HEK293 (cell line): ENCODE measurements at regions not wholly inside any gene's neighbourhood (a gene's known extent, or its start where the extent isn't known, plus 50 kb on each side); places are given as distances from the start of the nearest gene placed in this dataset.

Experiments
- CTCF ChIA-PET: fragments of 350-600 bp; formaldehyde crosslinking; extraction: SDS; loops from one replicate; lab custom pipeline; 2021; ENCODE audit warnings: antibody characterized with exemption; lab: Yijun Ruan, JAX
- POLR2A ChIA-PET: fragments of 300-600 bp; formaldehyde crosslinking; extraction: SDS; loops from one replicate; lab custom pipeline; 2020; ENCODE audit warnings: antibody characterized with exemption, inconsistent platforms; lab: Yijun Ruan, JAX
- H3K27ac ChIP-seq: fragments of 200-500 bp; sonication (Bioruptor generic); 2 replicates; pipeline ENCODE4 v1.5.1; 2014; ENCODE audit warnings: low read depth, low read length, control low read depth, inconsistent platforms; ENCODE audit errors: extremely low read depth
- H3K36me3 ChIP-seq, 2 experiments: fragments of 200-500 bp in 1 of 2; sonication (Bioruptor generic) in 1 of 2; 1 replicate in 1 of 2; 2 replicates in 1 of 2; pipeline ENCODE4 v1.5.1; 2014 to 2017; ENCODE audit warnings: inconsistent platforms in 2 of 2, low read length in 2 of 2; ENCODE audit not compliant: control insufficient read depth in 2 of 2, insufficient read depth in 1 of 2
- H3K4me1 ChIP-seq: fragments of 200-500 bp; sonication (Bioruptor generic); 2 replicates; pipeline ENCODE4 v1.5.1; 2014; ENCODE audit warnings: mild to moderate bottlenecking, low read length, inconsistent platforms; ENCODE audit not compliant: control insufficient read depth, insufficient read depth
- H3K4me3 ChIP-seq: 2 replicates; pipeline ENCODE4 v1.5.1; 2011; ENCODE audit warnings: low read depth, mild to moderate bottlenecking, control low read depth, low read length, moderate library complexity
- H3K9me3 ChIP-seq: fragments of 200-500 bp; sonication (Bioruptor generic); 2 replicates; pipeline ENCODE4 v1.5.1; 2014; ENCODE audit warnings: low read depth, low read length, inconsistent platforms; ENCODE audit not compliant: control insufficient read depth, insufficient read depth
- FEZF1 ChIP-seq: fragments of 450-650 bp; formaldehyde crosslinking; IDR thresholded peaks from 2 replicates; pipeline ENCODE4 v1.5.1; 2016; ENCODE audit warnings: missing biosample characterization, missing genetic modification characterization
- GLI4 ChIP-seq: fragments of 450-650 bp; formaldehyde crosslinking; IDR thresholded peaks from 2 replicates; pipeline ENCODE4 v1.5.1; 2016; ENCODE audit warnings: missing biosample characterization, missing genetic modification characterization
- HIC1 ChIP-seq: fragments of 450-650 bp; formaldehyde crosslinking; IDR thresholded peaks from 2 replicates; pipeline ENCODE4 v1.5.1; 2016; ENCODE audit warnings: missing biosample characterization, missing genetic modification characterization
- KLF1 ChIP-seq: fragments of 450-650 bp; formaldehyde crosslinking; IDR thresholded peaks from 2 replicates; pipeline ENCODE4 v1.5.1; 2016; ENCODE audit warnings: missing biosample characterization, missing genetic modification characterization
- KLF16 ChIP-seq: fragments of 450-650 bp; formaldehyde crosslinking; IDR thresholded peaks from 2 replicates; pipeline ENCODE4 v1.5.1; 2017; ENCODE audit warnings: missing biosample characterization, missing genetic modification characterization
- MYNN ChIP-seq: fragments of 450-650 bp; formaldehyde crosslinking; IDR thresholded peaks from 2 replicates; pipeline ENCODE4 v1.5.1; 2016; ENCODE audit warnings: missing biosample characterization, missing genetic modification characterization, borderline replicate concordance
- SP2 ChIP-seq: fragments of 450-650 bp; formaldehyde crosslinking; IDR thresholded peaks from 2 replicates; pipeline ENCODE4 v1.5.1; 2016; ENCODE audit warnings: missing biosample characterization, missing genetic modification characterization
- ZBTB20 ChIP-seq: fragments of 450-650 bp; formaldehyde crosslinking; IDR thresholded peaks from 2 replicates; pipeline ENCODE4 v1.5.1; 2016; ENCODE audit warnings: missing biosample characterization, missing genetic modification characterization
- ZBTB26 ChIP-seq: fragments of 450-650 bp; formaldehyde crosslinking; optimal IDR thresholded peaks from 2 replicates; pipeline ENCODE3; 2016; ENCODE audit warnings: missing biosample characterization, mild to moderate bottlenecking, missing genetic modification characterization
- ZEB2 ChIP-seq: fragments of 450-650 bp; formaldehyde crosslinking; IDR thresholded peaks from 2 replicates; pipeline ENCODE4 v1.5.1; 2016; ENCODE audit warnings: missing biosample characterization, missing genetic modification characterization
- ZFP69B ChIP-seq: fragments of 450-650 bp; formaldehyde crosslinking; IDR thresholded peaks from 2 replicates; pipeline ENCODE4 v1.5.1; 2016; ENCODE audit warnings: missing biosample characterization, missing genetic modification characterization
- ZNF146 ChIP-seq: fragments of 450-650 bp; formaldehyde crosslinking; IDR thresholded peaks from 2 replicates; pipeline ENCODE4 v1.5.1; 2016; ENCODE audit warnings: missing biosample characterization, missing genetic modification characterization
- ZNF2 ChIP-seq: fragments of 450-650 bp; formaldehyde crosslinking; IDR thresholded peaks from 2 replicates; pipeline ENCODE4 v1.5.1; 2016; ENCODE audit warnings: missing biosample characterization, missing genetic modification characterization
- ZNF391 ChIP-seq: fragments of 450-650 bp; formaldehyde crosslinking; IDR thresholded peaks from 2 replicates; pipeline ENCODE4 v1.5.1; 2016; ENCODE audit warnings: low read depth, missing biosample characterization, missing genetic modification characterization, borderline replicate concordance
- ZNF473 ChIP-seq: fragments of 450-650 bp; formaldehyde crosslinking; IDR thresholded peaks from 2 replicates; pipeline ENCODE4 v1.5.1; 2017; ENCODE audit warnings: missing biosample characterization, missing genetic modification characterization
- ZNF530 ChIP-seq: fragments of 450-650 bp; formaldehyde crosslinking; IDR thresholded peaks from 2 replicates; pipeline ENCODE4 v1.5.1; 2016; ENCODE audit warnings: low read depth, missing biosample characterization, missing genetic modification characterization
- ZNF548 ChIP-seq: fragments of 450-650 bp; formaldehyde crosslinking; IDR thresholded peaks from 2 replicates; pipeline ENCODE4 v1.5.1; 2016; ENCODE audit warnings: missing biosample characterization, missing genetic modification characterization
- ZNF621 ChIP-seq: fragments of 450-650 bp; formaldehyde crosslinking; IDR thresholded peaks from 2 replicates; pipeline ENCODE4 v1.5.1; 2017; ENCODE audit warnings: missing biosample characterization, missing genetic modification characterization
- ZNF623 ChIP-seq: fragments of 450-650 bp; formaldehyde crosslinking; IDR thresholded peaks from 2 replicates; pipeline ENCODE4 v1.5.1; 2016; ENCODE audit warnings: missing biosample characterization, missing genetic modification characterization
- ZNF626 ChIP-seq: fragments of 450-650 bp; sonication (Bioruptor Pico); formaldehyde crosslinking; IDR thresholded peaks from 2 replicates; pipeline ENCODE4 v1.5.1; 2018; ENCODE audit warnings: missing biosample characterization, missing genetic modification characterization, inconsistent platforms
- ZNF701 ChIP-seq: fragments of 450-650 bp; formaldehyde crosslinking; IDR thresholded peaks from 2 replicates; pipeline ENCODE4 v1.5.1; 2016; ENCODE audit warnings: missing biosample characterization, missing genetic modification characterization
- ZNF837 ChIP-seq: fragments of 450-650 bp; formaldehyde crosslinking; IDR thresholded peaks from 2 replicates; pipeline ENCODE4 v1.5.1; 2016; ENCODE audit warnings: missing biosample characterization, missing genetic modification characterization
- TF ChIP-seq, protein P1 (sequence below): fragments of 450-650 bp; formaldehyde crosslinking; IDR thresholded peaks from 2 replicates; pipeline ENCODE4 v1.5.0; 2017; ENCODE audit warnings: missing biosample characterization, missing genetic modification characterization, borderline replicate concordance
- TF ChIP-seq, protein P2 (sequence below): fragments of 450-650 bp; formaldehyde crosslinking; IDR thresholded peaks from 2 replicates; pipeline ENCODE4 v1.5.1; 2017; ENCODE audit warnings: missing biosample characterization, missing genetic modification characterization
- TF ChIP-seq, protein P3 (sequence below): fragments of 450-650 bp; formaldehyde crosslinking; IDR thresholded peaks from 2 replicates; pipeline ENCODE4 v1.5.1; 2017; ENCODE audit warnings: missing biosample characterization, mild to moderate bottlenecking, missing genetic modification characterization, moderate library complexity
- TF ChIP-seq, protein P4 (sequence below): fragments of 450-650 bp; formaldehyde crosslinking; IDR thresholded peaks from 2 replicates; pipeline ENCODE4 v1.5.1; 2016; ENCODE audit warnings: missing biosample characterization, missing genetic modification characterization

GRCh38 chr3:27043328-27043955 lies 325.7 kb downstream of the NEK10 start:
- Histone ChIP-seq H3K9me3 (no peaks in the 10 kb centered on the region), H3K4me1 (no peaks in the 10 kb centered on the region), H3K4me3 (no peak overlapping the region), H3K27ac (no peak overlapping the region), H3K36me3 (no peaks in the 10 kb centered on the region)
- POLR2A ChIA-PET: no interaction called here
- CTCF ChIA-PET: no interaction called here
- TF ChIP-seq ZNF391 (tag by site-specific recombination) (no peak), KLF16 (no peak), ZNF621 (tag by site-specific recombination) (no peak), ZNF548 (tag by site-specific recombination) (no peak), ZFP69B (tag by site-specific recombination) (no peak), ZNF623 (tag by site-specific recombination) (no peak), ZNF530 (no peak), GLI4 (tag by site-specific recombination) (no peak)
- TF ChIP-seq, protein P1, sequence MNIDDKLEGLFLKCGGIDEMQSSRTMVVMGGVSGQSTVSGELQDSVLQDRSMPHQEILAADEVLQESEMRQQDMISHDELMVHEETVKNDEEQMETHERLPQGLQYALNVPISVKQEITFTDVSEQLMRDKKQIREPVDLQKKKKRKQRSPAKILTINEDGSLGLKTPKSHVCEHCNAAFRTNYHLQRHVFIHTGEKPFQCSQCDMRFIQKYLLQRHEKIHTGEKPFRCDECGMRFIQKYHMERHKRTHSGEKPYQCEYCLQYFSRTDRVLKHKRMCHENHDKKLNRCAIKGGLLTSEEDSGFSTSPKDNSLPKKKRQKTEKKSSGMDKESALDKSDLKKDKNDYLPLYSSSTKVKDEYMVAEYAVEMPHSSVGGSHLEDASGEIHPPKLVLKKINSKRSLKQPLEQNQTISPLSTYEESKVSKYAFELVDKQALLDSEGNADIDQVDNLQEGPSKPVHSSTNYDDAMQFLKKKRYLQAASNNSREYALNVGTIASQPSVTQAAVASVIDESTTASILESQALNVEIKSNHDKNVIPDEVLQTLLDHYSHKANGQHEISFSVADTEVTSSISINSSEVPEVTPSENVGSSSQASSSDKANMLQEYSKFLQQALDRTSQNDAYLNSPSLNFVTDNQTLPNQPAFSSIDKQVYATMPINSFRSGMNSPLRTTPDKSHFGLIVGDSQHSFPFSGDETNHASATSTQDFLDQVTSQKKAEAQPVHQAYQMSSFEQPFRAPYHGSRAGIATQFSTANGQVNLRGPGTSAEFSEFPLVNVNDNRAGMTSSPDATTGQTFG (tag by site-specific recombination): no peak
- TF ChIP-seq, protein P2, sequence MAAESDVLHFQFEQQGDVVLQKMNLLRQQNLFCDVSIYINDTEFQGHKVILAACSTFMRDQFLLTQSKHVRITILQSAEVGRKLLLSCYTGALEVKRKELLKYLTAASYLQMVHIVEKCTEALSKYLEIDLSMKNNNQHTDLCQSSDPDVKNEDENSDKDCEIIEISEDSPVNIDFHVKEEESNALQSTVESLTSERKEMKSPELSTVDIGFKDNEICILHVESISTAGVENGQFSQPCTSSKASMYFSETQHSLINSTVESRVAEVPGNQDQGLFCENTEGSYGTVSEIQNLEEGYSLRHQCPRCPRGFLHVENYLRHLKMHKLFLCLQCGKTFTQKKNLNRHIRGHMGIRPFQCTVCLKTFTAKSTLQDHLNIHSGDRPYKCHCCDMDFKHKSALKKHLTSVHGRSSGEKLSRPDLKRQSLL (tag by site-specific recombination): no peak

DNA sequence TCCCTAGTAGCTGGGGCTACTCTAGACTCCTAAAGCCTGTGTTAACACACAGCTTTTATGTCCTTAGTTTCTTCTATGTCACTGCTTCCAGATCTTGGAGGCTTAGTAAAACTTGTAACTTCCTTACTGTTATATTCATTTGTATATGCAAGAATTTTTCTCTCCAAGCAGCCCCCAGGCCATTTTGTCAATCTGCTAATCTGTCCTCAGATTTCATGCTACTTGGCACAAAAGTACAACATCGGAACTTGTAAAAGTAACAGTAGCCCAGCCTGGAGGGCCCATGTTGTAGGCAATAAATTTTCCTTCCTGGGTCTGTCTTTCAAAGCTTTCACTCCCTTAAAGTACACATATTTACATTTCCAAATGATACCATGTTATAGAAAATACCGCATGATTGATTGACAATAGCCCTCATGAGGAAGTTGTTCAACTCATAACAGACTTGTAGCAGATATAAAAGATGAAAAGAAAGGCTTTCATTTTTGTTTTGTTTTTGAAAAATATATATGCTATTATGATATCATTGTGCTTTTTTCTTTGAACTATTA lies 324.2 kb downstream of the NEK10 start:
- POLR2A ChIA-PET: no interaction called here
- H3K27ac ChIP-seq: no peak overlapping the region
- no peaks in the 10 kb centered on the region for H3K36me3 ChIP-seq
- no peaks in the 10 kb centered on the region for H3K9me3 ChIP-seq
- CTCF ChIA-PET: no interaction called here
- no peaks in the 10 kb centered on the region for H3K4me1 ChIP-seq
- H3K4me3 ChIP-seq: no peak overlapping the region
- no peak for TF ChIP-seq HIC1 (tag by site-specific recombination)
- TF ChIP-seq, protein P3, sequence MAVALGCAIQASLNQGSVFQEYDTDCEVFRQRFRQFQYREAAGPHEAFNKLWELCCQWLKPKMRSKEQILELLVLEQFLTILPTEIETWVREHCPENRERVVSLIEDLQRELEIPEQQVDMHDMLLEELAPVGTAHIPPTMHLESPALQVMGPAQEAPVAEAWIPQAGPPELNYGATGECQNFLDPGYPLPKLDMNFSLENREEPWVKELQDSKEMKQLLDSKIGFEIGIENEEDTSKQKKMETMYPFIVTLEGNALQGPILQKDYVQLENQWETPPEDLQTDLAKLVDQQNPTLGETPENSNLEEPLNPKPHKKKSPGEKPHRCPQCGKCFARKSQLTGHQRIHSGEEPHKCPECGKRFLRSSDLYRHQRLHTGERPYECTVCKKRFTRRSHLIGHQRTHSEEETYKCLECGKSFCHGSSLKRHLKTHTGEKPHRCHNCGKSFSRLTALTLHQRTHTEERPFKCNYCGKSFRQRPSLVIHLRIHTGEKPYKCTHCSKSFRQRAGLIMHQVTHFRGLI (tag by site-specific recombination): no peak
- TF ChIP-seq ZNF701 (tag by site-specific recombination): no peak
- TF ChIP-seq ZNF530: no peak
- TF ChIP-seq ZEB2 (tag by site-specific recombination): no peak
- no peak for TF ChIP-seq ZNF473
- TF ChIP-seq, protein P4, sequence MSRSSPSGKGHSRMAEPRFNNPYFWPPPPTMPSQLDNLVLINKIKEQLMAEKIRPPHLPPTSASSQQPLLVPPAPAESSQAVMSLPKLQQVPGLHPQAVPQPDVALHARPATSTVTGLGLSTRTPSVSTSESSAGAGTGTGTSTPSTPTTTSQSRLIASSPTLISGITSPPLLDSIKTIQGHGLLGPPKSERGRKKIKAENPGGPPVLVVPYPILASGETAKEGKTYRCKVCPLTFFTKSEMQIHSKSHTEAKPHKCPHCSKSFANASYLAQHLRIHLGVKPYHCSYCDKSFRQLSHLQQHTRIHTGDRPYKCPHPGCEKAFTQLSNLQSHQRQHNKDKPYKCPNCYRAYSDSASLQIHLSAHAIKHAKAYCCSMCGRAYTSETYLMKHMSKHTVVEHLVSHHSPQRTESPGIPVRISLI: no peak
- TF ChIP-seq ZBTB20: no peak
- no peak for TF ChIP-seq SP2 (tag by site-specific recombination)
- no peak for TF ChIP-seq ZNF623 (tag by site-specific recombination)
- TF ChIP-seq MYNN (tag by site-specific recombination): no peak
- TF ChIP-seq ZNF2 (tag by site-specific recombination): no peak
- TF ChIP-seq KLF1 (tag by site-specific recombination): no peak
- no peak for TF ChIP-seq ZNF146 (tag by site-specific recombination)
- TF ChIP-seq FEZF1 (tag by site-specific recombination): no peak
- TF ChIP-seq ZBTB26 (tag by site-specific recombination): no peak
- no peak for TF ChIP-seq ZNF626 (tag by site-specific recombination)
- TF ChIP-seq ZNF837 (tag by site-specific recombination): no peak
